Fibroblast of mammary gland (primary cell): ENCODE measurements at regions not wholly inside any gene's neighbourhood (a gene's known extent, or its start where the extent isn't known, plus 50 kb on each side); places are given as distances from the start of the nearest gene placed in this dataset.
A peak's percentile ranks its signal among the peaks of the same experiment; 100 is the strongest.

Source experiments
- DNase-seq: peaks from one replicate; pipeline ENCODE4 v3.0.0-alpha.2; 2010; ENCODE audit warnings: low read depth
- H3K4me3 ChIP-seq: 2 replicates; pipeline ENCODE4 v1.5.1; 2011; ENCODE audit warnings: low read depth, mild to moderate bottlenecking, low read length, moderate library complexity; ENCODE audit not compliant: control insufficient read depth
- CTCF ChIP-seq: conservative IDR thresholded peaks from 2 replicates; pipeline ENCODE4 v1.5.1; 2011; ENCODE audit warnings: low read depth, low read length, inconsistent platforms; ENCODE audit not compliant: control insufficient read depth, insufficient read depth

- DNase-seq: peak; percentile 47
- H3K4me3 ChIP-seq: no peak overlapping the region
- TF ChIP-seq CTCF: peak; percentile 63
Observed at GRCh38 chr2:84022810-84023431, 436.2 kb downstream of the SUCLG1 start.

GRCh38 chr2:84017010-84017409, 442.1 kb downstream of the SUCLG1 start:
- no peak for TF ChIP-seq CTCF
- H3K4me3 ChIP-seq: no peak overlapping the region
- DNase-seq: no peak

- no peak for TF ChIP-seq CTCF
- no peak overlapping the region for H3K4me3 ChIP-seq
- no peak for DNase-seq
Observed at GRCh38 chr2:84016183-84016582, 442.9 kb downstream of the SUCLG1 start.

GRCh38 chr2:83997889-83998288, 461.2 kb downstream of the SUCLG1 start:
- H3K4me3 ChIP-seq: no peak overlapping the region
- TF ChIP-seq CTCF: no peak
- DNase-seq: no peak

GRCh38 chr2:83994633-83995179, 464.4 kb downstream of the SUCLG1 start:
- no peak overlapping the region for H3K4me3 ChIP-seq
- no peak for TF ChIP-seq CTCF
- DNase-seq: no peak

GRCh38 chr2:83993873-83994632, 465.0 kb downstream of the SUCLG1 start:
- no peak for TF ChIP-seq CTCF
- no peak for DNase-seq
- H3K4me3 ChIP-seq: no peak overlapping the region
